Lower lobe of right lung (tissue), 2 donors: ENCODE measurements at regions not wholly inside any gene's neighbourhood (a gene's known extent, or its start where the extent isn't known, plus 50 kb on each side); places are given as distances from the start of the nearest gene placed in this dataset.

Experiments used
- ATAC-seq, 2 donors: fragments of 200-7000 bp; cut with Tn5 transposase; one replicate each; pipeline ENCODE4 v1.9.1; 2020 to 2022; ENCODE audit warnings: mild to moderate bottlenecking in 2 of 2, moderate library complexity in 2 of 2
- DNase-seq: peaks from one replicate; pipeline ENCODE4 v3.0.0-alpha.2; 2020
- H3K27ac ChIP-seq: fragments of 200-600 bp; one replicate; pipeline ENCODE4 v1.8.0; 2022
- H3K27me3 ChIP-seq: fragments of 200-600 bp; one replicate; pipeline ENCODE4 v1.8.0; 2022; ENCODE audit warnings: low read depth
- H3K36me3 ChIP-seq: fragments of 200-600 bp; one replicate; pipeline ENCODE4 v1.8.0; 2022; ENCODE audit warnings: mild to moderate bottlenecking
- H3K4me1 ChIP-seq: fragments of 200-600 bp; one replicate; pipeline ENCODE4 v1.8.0; 2022
- H3K4me3 ChIP-seq: fragments of 200-600 bp; one replicate; pipeline ENCODE4 v1.8.0; 2022; ENCODE audit warnings: mild to moderate bottlenecking
- H3K9me3 ChIP-seq: fragments of 200-600 bp; one replicate; pipeline ENCODE4 v1.8.0; 2022
- CTCF ChIP-seq: fragments of 200-600 bp; IDR thresholded peaks from one replicate; pipeline ENCODE4 v1.8.0; 2022; ENCODE audit warnings: antibody characterized with exemption, mild to moderate bottlenecking
- intact Hi-C: fragments of 100-400 bp; cut with DNase I; formaldehyde crosslinking; loops from one replicate; pipeline ENCODE4 v1.11.0; 2022
- donor health status: DM: no; HTN: yes; CAD: no; lungs with severe emphysema.

- no peaks in the 10 kb centered on the region for H3K36me3 ChIP-seq
- DNase-seq (no peak), ATAC-seq (no peak)
- no peak overlapping the region for H3K27ac ChIP-seq
- no peak for TF ChIP-seq CTCF
- no peaks in the 10 kb centered on the region for H3K4me1 ChIP-seq
- no peak overlapping the region for H3K4me3 ChIP-seq
- H3K27me3 ChIP-seq, result no peaks in the 10 kb centered on the region
- intact Hi-C loops, result no loop called here
- no peaks in the 10 kb centered on the region for H3K9me3 ChIP-seq
Observed at GRCh38 chr3:5063724-5064123, 58.4 kb upstream of the ARL8B start.

GRCh38 chr3:5068531-5069050, 53.5 kb upstream of the ARL8B start:
- Histone ChIP-seq H3K9me3 (no peaks in the 10 kb centered on the region), H3K36me3 (no peaks in the 10 kb centered on the region), H3K27me3 (no peaks in the 10 kb centered on the region), H3K4me3 (no peak overlapping the region), H3K27ac (no peak overlapping the region), H3K4me1 (no peaks in the 10 kb centered on the region)
- intact Hi-C loops, result no loop called here
- DNase-seq (no peak), ATAC-seq (no peak)
- no peak for TF ChIP-seq CTCF

GRCh38 chr3:5069627-5070026, 52.5 kb upstream of the ARL8B start:
- no peak overlapping the region for H3K27ac ChIP-seq
- H3K9me3 ChIP-seq, result no peaks in the 10 kb centered on the region
- TF ChIP-seq CTCF, result no peak
- H3K36me3 ChIP-seq, result no peaks in the 10 kb centered on the region
- DNase-seq (no peak), ATAC-seq (no peak)
- H3K27me3 ChIP-seq, result no peaks in the 10 kb centered on the region
- intact Hi-C loops, result no loop called here
- H3K4me1 ChIP-seq, result no peaks in the 10 kb centered on the region
- H3K4me3 ChIP-seq, result no peak overlapping the region

- ATAC-seq, result peak in 1 of 2 donors; percentile 29
- DNase-seq, result no peak
- no peak overlapping the region for H3K27ac ChIP-seq
- intact Hi-C loops, result no loop called here
- no peaks in the 10 kb centered on the region for H3K27me3 ChIP-seq
- TF ChIP-seq CTCF, result no peak
- no peaks in the 10 kb centered on the region for H3K36me3 ChIP-seq
- no peaks in the 10 kb centered on the region for H3K9me3 ChIP-seq
- no peaks in the 10 kb centered on the region for H3K4me1 ChIP-seq
- no peak overlapping the region for H3K4me3 ChIP-seq
Observed at GRCh38 chr3:5071061-5071460, 51.0 kb upstream of the ARL8B start.

GRCh38 chr3:5072100-5072816, 49.8 kb upstream of the ARL8B start:
- no peak for TF ChIP-seq CTCF
- H3K36me3 ChIP-seq, result no peaks in the 10 kb centered on the region
- H3K27ac ChIP-seq, result no peak overlapping the region
- H3K4me1 ChIP-seq, result no peaks in the 10 kb centered on the region
- no peaks in the 10 kb centered on the region for H3K27me3 ChIP-seq
- no peaks in the 10 kb centered on the region for H3K9me3 ChIP-seq
- DNase-seq (no peak), ATAC-seq (peak; percentile 54 to 59)
- intact Hi-C loops, result no loop called here
- no peak overlapping the region for H3K4me3 ChIP-seq
